Testis (tissue), 2 donors: ENCODE measurements at regions not wholly inside any gene's neighbourhood (a gene's known extent, or its start where the extent isn't known, plus 50 kb on each side); places are given as distances from the start of the nearest gene placed in this dataset.

Experiments used
- POLR2A ChIP-seq: fragments of 450-650 bp; IDR thresholded peaks from one replicate; pipeline ENCODE4 v1.6.1; 2017; ENCODE audit warnings: antibody characterized with exemption, mild to moderate bottlenecking, moderate library complexity
- TF ChIP-seq, protein P1 (sequence below), 3 experiments: fragments of 450-650 bp in 2 of 3; fragments of 200-600 bp in 1 of 3; sonication (generic) in 1 of 3; IDR thresholded peaks; one replicate each; pipeline ENCODE4 v1.5.1; 2016 to 2019; ENCODE audit warnings: antibody characterized with exemption in 3 of 3, mild to moderate bottlenecking in 2 of 3, moderate library complexity in 1 of 3

DNA sequence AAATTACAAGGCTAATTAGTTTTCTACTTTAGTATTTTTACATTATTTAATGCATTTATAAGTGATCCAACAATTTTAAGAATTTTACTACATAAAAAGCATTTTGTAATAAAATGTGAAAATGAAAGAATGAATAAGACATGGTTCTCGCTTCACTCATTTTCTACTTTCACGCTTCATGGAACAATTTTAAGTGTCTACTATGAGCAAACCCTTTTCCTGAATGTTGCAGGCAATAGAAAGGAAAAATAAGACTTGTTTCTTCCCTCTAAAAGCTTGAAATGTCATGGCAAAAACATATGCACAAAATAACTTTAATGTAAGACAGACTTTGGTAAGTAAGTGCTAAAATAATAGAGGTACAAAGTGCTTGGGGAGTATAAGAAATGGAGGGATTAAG, 205.7 kb upstream of the HMGA2 start:
- TF ChIP-seq, protein P1, sequence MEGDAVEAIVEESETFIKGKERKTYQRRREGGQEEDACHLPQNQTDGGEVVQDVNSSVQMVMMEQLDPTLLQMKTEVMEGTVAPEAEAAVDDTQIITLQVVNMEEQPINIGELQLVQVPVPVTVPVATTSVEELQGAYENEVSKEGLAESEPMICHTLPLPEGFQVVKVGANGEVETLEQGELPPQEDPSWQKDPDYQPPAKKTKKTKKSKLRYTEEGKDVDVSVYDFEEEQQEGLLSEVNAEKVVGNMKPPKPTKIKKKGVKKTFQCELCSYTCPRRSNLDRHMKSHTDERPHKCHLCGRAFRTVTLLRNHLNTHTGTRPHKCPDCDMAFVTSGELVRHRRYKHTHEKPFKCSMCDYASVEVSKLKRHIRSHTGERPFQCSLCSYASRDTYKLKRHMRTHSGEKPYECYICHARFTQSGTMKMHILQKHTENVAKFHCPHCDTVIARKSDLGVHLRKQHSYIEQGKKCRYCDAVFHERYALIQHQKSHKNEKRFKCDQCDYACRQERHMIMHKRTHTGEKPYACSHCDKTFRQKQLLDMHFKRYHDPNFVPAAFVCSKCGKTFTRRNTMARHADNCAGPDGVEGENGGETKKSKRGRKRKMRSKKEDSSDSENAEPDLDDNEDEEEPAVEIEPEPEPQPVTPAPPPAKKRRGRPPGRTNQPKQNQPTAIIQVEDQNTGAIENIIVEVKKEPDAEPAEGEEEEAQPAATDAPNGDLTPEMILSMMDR (IDR thresholded peaks at IDR 0.05), result no peak
- TF ChIP-seq POLR2A, result no peak
